SK-N-SH treated with all-trans-retinoic acid at 6 μM for 48 hours (cell line): ENCODE measurements at regions not wholly inside any gene's neighbourhood (a gene's known extent, or its start where the extent isn't known, plus 50 kb on each side); places are given as distances from the start of the nearest gene placed in this dataset.

Experiments
- ATAC-seq: fragments of 200-7000 bp; cut with Tn5 transposase; 3 replicates; pipeline ENCODE4 v1.9.1; 2020; ENCODE audit warnings: mild to moderate bottlenecking, moderate library complexity
- ARNTL ChIP-seq: fragments of 450-650 bp; formaldehyde crosslinking; IDR thresholded peaks from 2 replicates; pipeline ENCODE4 v1.5.0; 2020; ENCODE audit warnings: low read depth, mild to moderate bottlenecking, moderate library complexity, borderline replicate concordance
- BACH2 ChIP-seq: fragments of 250-450 bp; sonication (Bioruptor Pico); IDR thresholded peaks from 2 replicates; pipeline ENCODE4 v1.9.0; 2021; ENCODE audit warnings: mild to moderate bottlenecking, borderline replicate concordance
- CSDC2 ChIP-seq: fragments of 250-450 bp; sonication (Bioruptor Pico); IDR thresholded peaks from 2 replicates; pipeline ENCODE4 v1.5.0; 2020; ENCODE audit warnings: mild to moderate bottlenecking, moderate library complexity
- ESRRG ChIP-seq: fragments of 250-450 bp; sonication (Bioruptor Pico); IDR thresholded peaks from 2 replicates; pipeline ENCODE4 v1.6.1; 2021; ENCODE audit warnings: mild to moderate bottlenecking
- GLIS3 ChIP-seq: fragments of 250-450 bp; sonication (Bioruptor Pico); IDR thresholded peaks from 2 replicates; pipeline ENCODE4 v1.5.0; 2020; ENCODE audit warnings: mild to moderate bottlenecking, moderate library complexity
- ISL1 ChIP-seq: fragments of 250-450 bp; sonication (Bioruptor Pico); IDR thresholded peaks from 2 replicates; pipeline ENCODE4 v2.1.2; 2022; ENCODE audit warnings: mild to moderate bottlenecking, moderate library complexity
- PPARA ChIP-seq: fragments of 250-450 bp; sonication (Bioruptor Pico); IDR thresholded peaks from 2 replicates; pipeline ENCODE4 v1.5.0; 2020; ENCODE audit warnings: mild to moderate bottlenecking, borderline replicate concordance
- RARB ChIP-seq: fragments of 250-450 bp; sonication (Bioruptor Pico); IDR thresholded peaks from 2 replicates; pipeline ENCODE4 v1.8.0; 2021; ENCODE audit warnings: mild to moderate bottlenecking, moderate library complexity
- SNAI2 ChIP-seq: fragments of 250-450 bp; sonication (Bioruptor Pico); IDR thresholded peaks from 2 replicates; pipeline ENCODE4 v1.5.0; 2020; ENCODE audit warnings: mild to moderate bottlenecking, moderate library complexity
- TCF4 ChIP-seq: fragments of 250-450 bp; sonication (Bioruptor Pico); IDR thresholded peaks from 2 replicates; pipeline ENCODE4 v1.8.0; 2021; ENCODE audit warnings: mild to moderate bottlenecking, moderate library complexity, borderline replicate concordance
- TOX ChIP-seq: fragments of 250-450 bp; sonication (Bioruptor Pico); IDR thresholded peaks from 2 replicates; pipeline ENCODE4 v1.8.0; 2021; ENCODE audit warnings: mild to moderate bottlenecking, moderate library complexity, borderline replicate concordance
- ZC3H10 ChIP-seq: fragments of 250-450 bp; sonication (Bioruptor Pico); IDR thresholded peaks from 2 replicates; pipeline ENCODE4 v1.5.1; 2021; ENCODE audit warnings: mild to moderate bottlenecking, moderate library complexity
- ZFP3 ChIP-seq: fragments of 250-450 bp; sonication (Bioruptor Pico); IDR thresholded peaks from 2 replicates; pipeline ENCODE4 v1.5.0; 2020; ENCODE audit warnings: mild to moderate bottlenecking, moderate library complexity
- ZNF565 ChIP-seq: fragments of 450-650 bp; formaldehyde crosslinking; conservative IDR thresholded peaks from 2 replicates; pipeline ENCODE4 v1.5.0; 2020; ENCODE audit warnings: low read depth, mild to moderate bottlenecking, moderate library complexity
- ZNF70 ChIP-seq: fragments of 450-650 bp; formaldehyde crosslinking; IDR thresholded peaks from 2 replicates; pipeline ENCODE4 v1.5.0; 2020; ENCODE audit warnings: mild to moderate bottlenecking, moderate library complexity
- ZNF8 ChIP-seq: fragments of 450-650 bp; formaldehyde crosslinking; IDR thresholded peaks from 2 replicates; pipeline ENCODE4 v1.5.0; 2020; ENCODE audit warnings: mild to moderate bottlenecking, moderate library complexity
- TF ChIP-seq, protein P1 (sequence below): fragments of 250-450 bp; sonication (Bioruptor Pico); IDR thresholded peaks from 2 replicates; pipeline ENCODE4 v1.8.0; 2021; ENCODE audit warnings: low read depth, mild to moderate bottlenecking, moderate library complexity, borderline replicate concordance
- TF ChIP-seq, protein P2 (sequence below): fragments of 250-450 bp; sonication (Bioruptor Pico); IDR thresholded peaks from 2 replicates; pipeline ENCODE4 v1.5.1; 2021; ENCODE audit warnings: mild to moderate bottlenecking, moderate library complexity
- TF ChIP-seq, protein P3 (sequence below): fragments of 250-450 bp; sonication (Bioruptor Pico); IDR thresholded peaks from 2 replicates; pipeline ENCODE4 v1.5.1; 2020; ENCODE audit warnings: low read depth, mild to moderate bottlenecking, moderate library complexity
- TF ChIP-seq, protein P4 (sequence below): fragments of 250-450 bp; sonication (Bioruptor Pico); IDR thresholded peaks from 2 replicates; pipeline ENCODE4 v1.8.0; 2020; ENCODE audit warnings: mild to moderate bottlenecking, moderate library complexity, borderline replicate concordance
- TF ChIP-seq, protein P5 (sequence below): fragments of 250-450 bp; sonication (Bioruptor Pico); IDR thresholded peaks from 2 replicates; pipeline ENCODE4 v1.5.0; 2020; ENCODE audit warnings: mild to moderate bottlenecking, moderate library complexity

DNA sequence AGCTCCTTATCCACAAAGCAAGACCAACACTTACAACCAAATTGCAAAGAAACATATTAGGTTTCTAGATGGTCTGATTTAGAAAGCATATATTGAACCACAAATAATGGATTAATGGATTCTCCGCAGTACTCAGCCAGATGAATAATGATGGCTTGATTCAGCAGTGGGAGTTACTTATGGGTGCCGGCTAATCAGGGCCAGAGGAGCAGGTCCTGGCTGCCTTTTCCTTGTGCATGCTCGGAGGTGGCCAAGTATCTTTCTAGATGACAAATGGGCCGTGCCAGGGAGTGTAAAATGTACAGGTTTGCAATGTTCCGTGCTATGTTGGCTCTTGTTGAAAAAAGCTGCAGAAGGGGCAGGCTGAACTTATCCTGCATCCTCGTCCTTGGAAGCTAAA, 70.2 kb downstream of the VCX3A start (continued):
- no peak for TF ChIP-seq ESRRG (CRISPR knock-in tag)
- TF ChIP-seq, all 23 proteins: peak for 0

DNA sequence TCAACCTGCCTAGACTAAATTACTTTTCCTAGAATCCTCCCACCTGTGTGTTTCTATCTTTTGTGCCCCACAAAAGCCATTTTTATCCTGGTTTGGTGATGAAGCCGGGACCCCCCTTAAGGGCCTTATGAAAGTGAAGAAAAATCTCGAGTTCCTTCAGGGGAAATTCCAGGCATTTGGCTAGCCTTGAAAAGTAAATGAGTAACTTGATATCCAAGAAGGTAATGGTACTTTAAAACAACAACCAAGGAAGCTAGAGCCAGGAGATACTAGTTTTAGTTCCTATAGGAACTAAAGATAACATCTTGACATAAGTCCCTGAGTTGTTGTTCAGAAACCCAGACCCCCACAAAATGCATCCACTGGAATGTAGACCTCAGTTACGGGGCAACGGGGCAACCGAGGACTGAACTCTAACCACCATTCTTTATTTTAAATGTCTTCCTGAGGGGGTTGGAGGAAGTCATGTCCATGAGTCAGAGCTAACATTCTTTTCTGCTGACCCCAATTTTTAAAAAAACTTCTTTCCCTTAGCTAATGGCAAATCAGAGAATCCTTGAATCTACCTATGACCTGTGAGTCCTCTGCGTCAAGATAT, 73.9 kb downstream of the VCX3A start:
- no peak for ATAC-seq
- TF ChIP-seq, protein P1, sequence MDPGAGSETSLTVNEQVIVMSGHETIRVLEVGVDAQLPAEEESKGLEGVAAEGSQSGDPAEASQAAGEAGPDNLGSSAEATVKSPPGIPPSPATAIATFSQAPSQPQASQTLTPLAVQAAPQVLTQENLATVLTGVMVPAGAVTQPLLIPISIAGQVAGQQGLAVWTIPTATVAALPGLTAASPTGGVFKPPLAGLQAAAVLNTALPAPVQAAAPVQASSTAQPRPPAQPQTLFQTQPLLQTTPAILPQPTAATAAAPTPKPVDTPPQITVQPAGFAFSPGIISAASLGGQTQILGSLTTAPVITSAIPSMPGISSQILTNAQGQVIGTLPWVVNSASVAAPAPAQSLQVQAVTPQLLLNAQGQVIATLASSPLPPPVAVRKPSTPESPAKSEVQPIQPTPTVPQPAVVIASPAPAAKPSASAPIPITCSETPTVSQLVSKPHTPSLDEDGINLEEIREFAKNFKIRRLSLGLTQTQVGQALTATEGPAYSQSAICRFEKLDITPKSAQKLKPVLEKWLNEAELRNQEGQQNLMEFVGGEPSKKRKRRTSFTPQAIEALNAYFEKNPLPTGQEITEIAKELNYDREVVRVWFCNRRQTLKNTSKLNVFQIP: no peak
- TF ChIP-seq ZNF8 (CRISPR knock-in tag): no peak
- no peak for TF ChIP-seq TOX (CRISPR knock-in tag)
- no peak for TF ChIP-seq GLIS3 (CRISPR knock-in tag)
- TF ChIP-seq ISL1 (CRISPR knock-in tag): no peak
- no peak for TF ChIP-seq ESRRG (CRISPR knock-in tag)
- TF ChIP-seq, protein P2, sequence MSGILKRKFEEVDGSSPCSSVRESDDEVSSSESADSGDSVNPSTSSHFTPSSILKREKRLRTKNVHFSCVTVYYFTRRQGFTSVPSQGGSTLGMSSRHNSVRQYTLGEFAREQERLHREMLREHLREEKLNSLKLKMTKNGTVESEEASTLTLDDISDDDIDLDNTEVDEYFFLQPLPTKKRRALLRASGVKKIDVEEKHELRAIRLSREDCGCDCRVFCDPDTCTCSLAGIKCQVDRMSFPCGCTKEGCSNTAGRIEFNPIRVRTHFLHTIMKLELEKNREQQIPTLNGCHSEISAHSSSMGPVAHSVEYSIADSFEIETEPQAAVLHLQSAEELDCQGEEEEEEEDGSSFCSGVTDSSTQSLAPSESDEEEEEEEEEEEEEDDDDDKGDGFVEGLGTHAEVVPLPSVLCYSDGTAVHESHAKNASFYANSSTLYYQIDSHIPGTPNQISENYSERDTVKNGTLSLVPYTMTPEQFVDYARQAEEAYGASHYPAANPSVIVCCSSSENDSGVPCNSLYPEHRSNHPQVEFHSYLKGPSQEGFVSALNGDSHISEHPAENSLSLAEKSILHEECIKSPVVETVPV (CRISPR knock-in tag): no peak
- TF ChIP-seq BACH2: no peak

DNA sequence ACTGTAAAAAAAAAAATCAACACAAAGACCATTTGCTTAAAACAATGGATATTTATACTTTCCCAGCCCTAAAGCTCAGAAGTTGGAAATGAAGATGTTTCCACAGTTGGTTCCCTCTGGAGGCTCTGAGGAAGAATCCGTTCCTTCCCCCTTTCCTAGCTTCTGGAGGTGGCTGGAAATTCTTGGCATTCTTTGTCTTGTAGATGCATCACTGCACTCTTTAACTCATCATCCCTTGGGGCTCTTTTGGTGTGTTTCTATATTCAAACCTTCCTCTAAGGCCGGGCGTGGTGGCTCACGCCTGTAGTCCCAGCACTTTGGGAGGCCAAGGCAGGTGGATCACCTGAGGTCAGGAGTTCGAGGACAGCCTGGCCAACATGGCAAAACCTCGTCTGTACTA, 78.7 kb downstream of the VCX3A start:
- no peak for TF ChIP-seq RARB (CRISPR knock-in tag)
- no peak for TF ChIP-seq ZNF8 (CRISPR knock-in tag)
- TF ChIP-seq ISL1 (CRISPR knock-in tag): no peak
- no peak for TF ChIP-seq TOX (CRISPR knock-in tag)
- ATAC-seq: no peak

DNA sequence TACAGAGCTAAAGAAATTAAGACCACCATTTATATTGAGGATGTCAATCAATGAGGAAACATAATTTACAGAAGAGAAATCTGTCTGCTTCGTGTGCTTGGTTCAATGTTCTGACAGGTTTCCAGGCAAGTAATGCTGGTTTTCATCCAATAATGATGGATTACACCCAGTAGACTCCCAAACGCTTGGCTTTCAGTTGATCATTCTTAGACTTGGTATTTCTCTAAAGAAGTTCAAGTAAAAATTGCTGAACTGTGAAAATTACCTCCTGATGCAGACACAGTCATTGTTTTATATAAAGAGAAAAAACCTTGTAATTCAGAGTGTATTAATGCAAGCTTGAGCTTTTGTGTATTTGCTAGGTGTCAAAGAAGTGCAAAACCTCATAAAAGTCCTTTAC, 85.0 kb downstream of the VCX3A start:
- TF ChIP-seq ZNF70 (CRISPR knock-in tag): no peak
- TF ChIP-seq, protein P3, sequence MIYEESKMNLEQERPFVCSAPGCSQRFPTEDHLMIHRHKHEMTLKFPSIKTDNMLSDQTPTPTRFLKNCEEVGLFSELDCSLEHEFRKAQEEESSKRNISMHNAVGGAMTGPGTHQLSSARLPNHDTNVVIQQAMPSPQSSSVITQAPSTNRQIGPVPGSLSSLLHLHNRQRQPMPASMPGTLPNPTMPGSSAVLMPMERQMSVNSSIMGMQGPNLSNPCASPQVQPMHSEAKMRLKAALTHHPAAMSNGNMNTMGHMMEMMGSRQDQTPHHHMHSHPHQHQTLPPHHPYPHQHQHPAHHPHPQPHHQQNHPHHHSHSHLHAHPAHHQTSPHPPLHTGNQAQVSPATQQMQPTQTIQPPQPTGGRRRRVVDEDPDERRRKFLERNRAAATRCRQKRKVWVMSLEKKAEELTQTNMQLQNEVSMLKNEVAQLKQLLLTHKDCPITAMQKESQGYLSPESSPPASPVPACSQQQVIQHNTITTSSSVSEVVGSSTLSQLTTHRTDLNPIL (CRISPR knock-in tag): no peak
- no peak for TF ChIP-seq CSDC2 (CRISPR knock-in tag)
- TF ChIP-seq ZNF565 (CRISPR knock-in tag): no peak
- no peak for TF ChIP-seq SNAI2 (CRISPR knock-in tag)
- TF ChIP-seq RARB (CRISPR knock-in tag): no peak
- TF ChIP-seq, protein P4, sequence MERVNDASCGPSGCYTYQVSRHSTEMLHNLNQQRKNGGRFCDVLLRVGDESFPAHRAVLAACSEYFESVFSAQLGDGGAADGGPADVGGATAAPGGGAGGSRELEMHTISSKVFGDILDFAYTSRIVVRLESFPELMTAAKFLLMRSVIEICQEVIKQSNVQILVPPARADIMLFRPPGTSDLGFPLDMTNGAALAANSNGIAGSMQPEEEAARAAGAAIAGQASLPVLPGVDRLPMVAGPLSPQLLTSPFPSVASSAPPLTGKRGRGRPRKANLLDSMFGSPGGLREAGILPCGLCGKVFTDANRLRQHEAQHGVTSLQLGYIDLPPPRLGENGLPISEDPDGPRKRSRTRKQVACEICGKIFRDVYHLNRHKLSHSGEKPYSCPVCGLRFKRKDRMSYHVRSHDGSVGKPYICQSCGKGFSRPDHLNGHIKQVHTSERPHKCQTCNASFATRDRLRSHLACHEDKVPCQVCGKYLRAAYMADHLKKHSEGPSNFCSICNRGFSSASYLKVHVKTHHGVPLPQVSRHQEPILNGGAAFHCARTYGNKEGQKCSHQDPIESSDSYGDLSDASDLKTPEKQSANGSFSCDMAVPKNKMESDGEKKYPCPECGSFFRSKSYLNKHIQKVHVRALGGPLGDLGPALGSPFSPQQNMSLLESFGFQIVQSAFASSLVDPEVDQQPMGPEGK (CRISPR knock-in tag): no peak
- no peak for TF ChIP-seq BACH2
- no peak for TF ChIP-seq ZC3H10 (CRISPR knock-in tag)
- TF ChIP-seq, protein P5, sequence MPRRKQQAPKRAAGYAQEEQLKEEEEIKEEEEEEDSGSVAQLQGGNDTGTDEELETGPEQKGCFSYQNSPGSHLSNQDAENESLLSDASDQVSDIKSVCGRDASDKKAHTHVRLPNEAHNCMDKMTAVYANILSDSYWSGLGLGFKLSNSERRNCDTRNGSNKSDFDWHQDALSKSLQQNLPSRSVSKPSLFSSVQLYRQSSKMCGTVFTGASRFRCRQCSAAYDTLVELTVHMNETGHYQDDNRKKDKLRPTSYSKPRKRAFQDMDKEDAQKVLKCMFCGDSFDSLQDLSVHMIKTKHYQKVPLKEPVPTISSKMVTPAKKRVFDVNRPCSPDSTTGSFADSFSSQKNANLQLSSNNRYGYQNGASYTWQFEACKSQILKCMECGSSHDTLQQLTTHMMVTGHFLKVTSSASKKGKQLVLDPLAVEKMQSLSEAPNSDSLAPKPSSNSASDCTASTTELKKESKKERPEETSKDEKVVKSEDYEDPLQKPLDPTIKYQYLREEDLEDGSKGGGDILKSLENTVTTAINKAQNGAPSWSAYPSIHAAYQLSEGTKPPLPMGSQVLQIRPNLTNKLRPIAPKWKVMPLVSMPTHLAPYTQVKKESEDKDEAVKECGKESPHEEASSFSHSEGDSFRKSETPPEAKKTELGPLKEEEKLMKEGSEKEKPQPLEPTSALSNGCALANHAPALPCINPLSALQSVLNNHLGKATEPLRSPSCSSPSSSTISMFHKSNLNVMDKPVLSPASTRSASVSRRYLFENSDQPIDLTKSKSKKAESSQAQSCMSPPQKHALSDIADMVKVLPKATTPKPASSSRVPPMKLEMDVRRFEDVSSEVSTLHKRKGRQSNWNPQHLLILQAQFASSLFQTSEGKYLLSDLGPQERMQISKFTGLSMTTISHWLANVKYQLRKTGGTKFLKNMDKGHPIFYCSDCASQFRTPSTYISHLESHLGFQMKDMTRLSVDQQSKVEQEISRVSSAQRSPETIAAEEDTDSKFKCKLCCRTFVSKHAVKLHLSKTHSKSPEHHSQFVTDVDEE: no peak
- TF ChIP-seq, protein P2 (CRISPR knock-in tag): no peak
- TF ChIP-seq ZFP3: no peak
- TF ChIP-seq GLIS3 (CRISPR knock-in tag): no peak
- no peak for TF ChIP-seq TOX (CRISPR knock-in tag)
- no peak for TF ChIP-seq TCF4 (CRISPR knock-in tag)
- TF ChIP-seq, protein P1: no peak
- no peak for TF ChIP-seq ZNF8 (CRISPR knock-in tag)
- no peak for TF ChIP-seq PPARA
- TF ChIP-seq ESRRG (CRISPR knock-in tag): no peak
- no peak for TF ChIP-seq ARNTL (CRISPR knock-in tag)
- no peak for ATAC-seq
